ENCODE measurements at regions not wholly inside any gene's neighbourhood (a gene's known extent, or its start where the extent isn't known, plus 50 kb on each side); places are given as distances from the start of the nearest gene placed in this dataset.

- Mint-ChIP-seq H3K27ac (no peak overlapping the region), H3K27me3 (ENCODE audit: insufficient read depth) (no peaks in the 10 kb centered on the region), H3K36me3 (ENCODE audit: low read depth) (peaks cover 4% of the 10 kb centered on the region), H3K4me3 (no peak overlapping the region), H3K4me1 (peaks cover 3% of the 10 kb centered on the region), H3K9me3 (peaks cover 12% of the 10 kb centered on the region)
- Histone ChIP-seq H3K4me1 (ENCODE audit: control insufficient read depth, insufficient read depth, low read length) (no peaks in the 10 kb centered on the region), H3K9me3 (ENCODE audit: control insufficient read depth, low read length) (no peaks in the 10 kb centered on the region), H3K27ac (ENCODE audit: low read depth, low read length) (no peak overlapping the region), H3K9ac (ENCODE audit: extremely low read depth, low read length, poor library complexity, severe bottlenecking) (no peak overlapping the region), H3K27me3 (ENCODE audit: control insufficient read depth, insufficient read depth, low read length, poor library complexity, severe bottlenecking) (no peaks in the 10 kb centered on the region), H3K36me3 (ENCODE audit: control insufficient read depth, insufficient read depth, low read length) (no peaks in the 10 kb centered on the region), H3K4me3 (ENCODE audit: low read length) (no peak overlapping the region)
- 86 to 100% methylated on average over 2 to 11 of the region's 11 CpGs for WGBS, 2 experiments (ENCODE audit: insufficient coverage in 1 of 2, insufficient read length in 1 of 2)
- TF ChIP-seq, protein P1, sequence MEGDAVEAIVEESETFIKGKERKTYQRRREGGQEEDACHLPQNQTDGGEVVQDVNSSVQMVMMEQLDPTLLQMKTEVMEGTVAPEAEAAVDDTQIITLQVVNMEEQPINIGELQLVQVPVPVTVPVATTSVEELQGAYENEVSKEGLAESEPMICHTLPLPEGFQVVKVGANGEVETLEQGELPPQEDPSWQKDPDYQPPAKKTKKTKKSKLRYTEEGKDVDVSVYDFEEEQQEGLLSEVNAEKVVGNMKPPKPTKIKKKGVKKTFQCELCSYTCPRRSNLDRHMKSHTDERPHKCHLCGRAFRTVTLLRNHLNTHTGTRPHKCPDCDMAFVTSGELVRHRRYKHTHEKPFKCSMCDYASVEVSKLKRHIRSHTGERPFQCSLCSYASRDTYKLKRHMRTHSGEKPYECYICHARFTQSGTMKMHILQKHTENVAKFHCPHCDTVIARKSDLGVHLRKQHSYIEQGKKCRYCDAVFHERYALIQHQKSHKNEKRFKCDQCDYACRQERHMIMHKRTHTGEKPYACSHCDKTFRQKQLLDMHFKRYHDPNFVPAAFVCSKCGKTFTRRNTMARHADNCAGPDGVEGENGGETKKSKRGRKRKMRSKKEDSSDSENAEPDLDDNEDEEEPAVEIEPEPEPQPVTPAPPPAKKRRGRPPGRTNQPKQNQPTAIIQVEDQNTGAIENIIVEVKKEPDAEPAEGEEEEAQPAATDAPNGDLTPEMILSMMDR (conservative IDR thresholded peaks at IDR 0.05): no peak
- DNase-seq: no peak
Measured at GRCh38 chr18:35817604-35818352, 154.7 kb upstream of the RMP24 start.

- no peaks in the 10 kb centered on the region for H3K9me3 ChIP-seq (ENCODE audit: control insufficient read depth, low read length)
- Mint-ChIP-seq H3K36me3 (ENCODE audit: low read depth) (peaks cover 4% of the 10 kb centered on the region), H3K4me3 (no peak overlapping the region), H3K27ac (no peak overlapping the region), H3K4me1 (peaks cover 3% of the 10 kb centered on the region), H3K9me3 (peaks cover 12% of the 10 kb centered on the region), H3K27me3 (ENCODE audit: insufficient read depth) (no peaks in the 10 kb centered on the region)
- no peak for DNase-seq
- H3K4me1 ChIP-seq (ENCODE audit: control insufficient read depth, insufficient read depth, low read length): no peaks in the 10 kb centered on the region
- TF ChIP-seq, protein P1 (conservative IDR thresholded peaks at IDR 0.05): no peak
- H3K9ac ChIP-seq (ENCODE audit: extremely low read depth, low read length, poor library complexity, severe bottlenecking): no peak overlapping the region
- 95% methylated on average over 12 of the region's 12 CpGs; no CpG with 5 or more reads in 1 of the 2 experiments for WGBS, 2 experiments (ENCODE audit: insufficient coverage in 1 of 2, insufficient read length in 1 of 2)
- no peaks in the 10 kb centered on the region for H3K36me3 ChIP-seq (ENCODE audit: control insufficient read depth, insufficient read depth, low read length)
- no peak overlapping the region for H3K27ac ChIP-seq (ENCODE audit: low read depth, low read length)
- no peak overlapping the region for H3K4me3 ChIP-seq (ENCODE audit: low read length)
- no peaks in the 10 kb centered on the region for H3K27me3 ChIP-seq (ENCODE audit: control insufficient read depth, insufficient read depth, low read length, poor library complexity, severe bottlenecking)
Measured at GRCh38 chr18:35818353-35818667, 154.2 kb upstream of the RMP24 start.

DNA sequence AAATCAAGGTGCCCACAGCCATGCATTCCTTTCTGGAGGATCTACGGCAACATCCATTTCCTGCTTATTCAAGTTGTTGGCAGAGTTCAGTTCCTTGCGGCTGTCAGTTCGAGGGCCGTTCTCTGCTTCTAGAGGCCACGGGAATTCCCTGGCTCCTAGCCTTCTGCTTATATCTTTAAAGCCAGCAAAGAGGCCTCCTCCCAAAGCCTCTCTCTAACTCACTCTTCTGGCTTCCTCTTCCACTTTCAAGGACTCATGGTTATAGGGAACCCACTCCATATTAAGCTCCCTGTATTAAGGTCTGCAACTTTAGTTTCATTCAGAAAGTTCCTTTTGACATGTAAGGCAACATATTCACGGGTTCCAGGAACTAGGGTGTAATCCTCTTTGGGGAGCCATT, 150.1 kb upstream of the RMP24 start:
- Histone ChIP-seq H3K9ac (ENCODE audit: extremely low read depth, low read length, poor library complexity, severe bottlenecking) (no peak overlapping the region), H3K27me3 (ENCODE audit: control insufficient read depth, insufficient read depth, low read length, poor library complexity, severe bottlenecking) (no peaks in the 10 kb centered on the region), H3K27ac (ENCODE audit: low read depth, low read length) (no peak overlapping the region), H3K36me3 (ENCODE audit: control insufficient read depth, insufficient read depth, low read length) (no peaks in the 10 kb centered on the region), H3K9me3 (ENCODE audit: control insufficient read depth, low read length) (no peaks in the 10 kb centered on the region), H3K4me3 (ENCODE audit: low read length) (no peak overlapping the region), H3K4me1 (ENCODE audit: control insufficient read depth, insufficient read depth, low read length) (peaks cover 2% of the 10 kb centered on the region)
- 90 to 94% methylated on average over 6 of the region's 6 CpGs for WGBS, 2 experiments (ENCODE audit: insufficient coverage in 1 of 2, insufficient read length in 1 of 2)
- TF ChIP-seq, protein P1 (conservative IDR thresholded peaks at IDR 0.05): no peak
- Mint-ChIP-seq H3K27ac (no peak overlapping the region), H3K4me3 (no peak overlapping the region), H3K4me1 (peaks cover 5% of the 10 kb centered on the region), H3K36me3 (ENCODE audit: low read depth) (no peaks in the 10 kb centered on the region), H3K27me3 (ENCODE audit: insufficient read depth) (no peaks in the 10 kb centered on the region), H3K9me3 (peaks cover 2% of the 10 kb centered on the region)
- no peak for DNase-seq

Measured in endodermal cell (in vitro differentiated cells).